ENCODE measurements at regions not wholly inside any gene's neighbourhood (a gene's known extent, or its start where the extent isn't known, plus 50 kb on each side); places are given as distances from the start of the nearest gene placed in this dataset.

DNA sequence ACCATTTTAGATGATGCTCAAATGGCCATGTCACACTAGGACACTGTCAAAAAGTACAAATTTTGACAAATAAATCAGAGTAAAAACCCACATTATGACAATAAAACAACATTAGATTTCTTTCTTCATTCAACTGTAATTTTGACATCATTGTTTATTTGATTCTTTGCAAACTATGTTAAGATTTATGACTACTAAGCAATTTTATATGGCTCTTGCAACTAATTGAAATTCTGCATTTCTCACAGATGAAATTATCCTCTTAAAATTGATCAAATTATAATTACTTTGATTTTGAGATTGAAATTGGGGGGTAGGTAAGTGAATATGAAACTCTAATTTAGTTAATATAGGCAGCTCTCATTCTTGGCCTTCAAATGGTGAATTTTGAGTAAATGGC lies 59.8 kb downstream of the ATOH1 start:
- TF ChIP-seq NFYB (IDR thresholded peaks at IDR 0.05; ENCODE audit: insufficient read depth, low read depth, low read length) (no peak), RAD21 (IDR thresholded peaks at IDR 0.05; ENCODE audit: insufficient read depth, low read depth, low read length) (no peak), KLF5 (IDR thresholded peaks at IDR 0.05; ENCODE audit: partially characterized antibody) (no peak), POLR2A (IDR thresholded peaks at IDR 0.05; ENCODE audit: low read depth, low read length) (no peak), TAF1 (IDR thresholded peaks at IDR 0.05; ENCODE audit: borderline replicate concordance, low read depth, low read length) (no peak), TCF12 (IDR thresholded peaks at IDR 0.05; ENCODE audit: low read depth, low read length) (no peak)

Measured in GM12878 (cell line).